Left hindlimb (tissue), 1 donor: ENCODE measurements at regions not wholly inside any gene's neighbourhood (a gene's known extent, or its start where the extent isn't known, plus 50 kb on each side); places are given as distances from the start of the nearest gene placed in this dataset.

Experiments
- DNase-seq: peaks from one replicate; pipeline ENCODE4 v3.0.0-alpha.2; 2018

- no peak for DNase-seq
Observed at GRCh38 chr10:131425752-131426533, 114.4 kb upstream of the TCERG1L start.

- DNase-seq, result no peak
Observed at GRCh38 chr10:131426534-131426898, 115.0 kb upstream of the TCERG1L start.

GRCh38 chr10:131427281-131427680 lies 115.8 kb upstream of the TCERG1L start:
- no peak for DNase-seq

- DNase-seq, result no peak
Observed at GRCh38 chr10:131427901-131428300, 116.4 kb upstream of the TCERG1L start.

GRCh38 chr10:131429141-131429540 lies 117.6 kb upstream of the TCERG1L start:
- no peak for DNase-seq

GRCh38 chr10:131429942-131430341 lies 118.4 kb upstream of the TCERG1L start:
- DNase-seq, result no peak

GRCh38 chr10:131430716-131431412 lies 119.3 kb upstream of the TCERG1L start:
- DNase-seq, result no peak

GRCh38 chr10:131431533-131431932 lies 120.0 kb upstream of the TCERG1L start:
- DNase-seq, result no peak

- no peak for DNase-seq
Observed at GRCh38 chr10:131431978-131432690, 120.6 kb upstream of the TCERG1L start.

- DNase-seq, result no peak
Observed at GRCh38 chr10:131433568-131433967, 122.0 kb upstream of the TCERG1L start.

- no peak for DNase-seq
Observed at GRCh38 chr10:131435232-131435631, 123.7 kb upstream of the TCERG1L start.

GRCh38 chr10:131435760-131436457 lies 124.4 kb upstream of the TCERG1L start:
- no peak for DNase-seq

- no peak for DNase-seq
Observed at GRCh38 chr10:131436458-131436857, 124.9 kb upstream of the TCERG1L start.

GRCh38 chr10:131437556-131438475 lies 126.3 kb upstream of the TCERG1L start:
- no peak for DNase-seq

GRCh38 chr10:131438665-131439064 lies 127.1 kb upstream of the TCERG1L start:
- DNase-seq, result no peak

GRCh38 chr10:131439705-131440104 lies 128.2 kb upstream of the TCERG1L start:
- no peak for DNase-seq

GRCh38 chr10:131440405-131441360 lies 129.2 kb upstream of the TCERG1L start:
- DNase-seq, result no peak

GRCh38 chr10:131442271-131442670 lies 130.8 kb upstream of the TCERG1L start:
- no peak for DNase-seq

GRCh38 chr10:131444286-131444685 lies 132.8 kb upstream of the TCERG1L start:
- DNase-seq, result no peak

GRCh38 chr10:131444862-131445461 lies 133.4 kb upstream of the TCERG1L start:
- DNase-seq, result no peak
